Neural crest cell (in vitro differentiated cells): ENCODE measurements at regions not wholly inside any gene's neighbourhood (a gene's known extent, or its start where the extent isn't known, plus 50 kb on each side); places are given as distances from the start of the nearest gene placed in this dataset.

Experiments
- DNase-seq: peaks from one replicate; pipeline ENCODE4 v3.0.0; 2021; ENCODE audit warnings: low read depth, mixed read lengths, low spot score
- H3K27ac Mint-ChIP-seq: one replicate; pipeline ENCODE4 v1.8.0; 2021; ENCODE audit warnings: mild to moderate bottlenecking, mixed read lengths; ENCODE audit not compliant: unreplicated experiment
- H3K27me3 Mint-ChIP-seq: 2 replicates; pipeline ENCODE4 v1.8.0; 2021; ENCODE audit warnings: low read depth, mild to moderate bottlenecking, mixed read lengths
- H3K36me3 Mint-ChIP-seq: 2 replicates; pipeline ENCODE4 v1.8.0; 2021; ENCODE audit warnings: low read depth, mild to moderate bottlenecking, mixed read lengths
- H3K4me1 Mint-ChIP-seq: 2 replicates; pipeline ENCODE4 v1.8.0; 2021; ENCODE audit warnings: mixed read lengths
- H3K4me3 Mint-ChIP-seq: one replicate; pipeline ENCODE4 v1.8.0; 2021; ENCODE audit warnings: mild to moderate bottlenecking, mixed read lengths
- H3K9me3 Mint-ChIP-seq: 2 replicates; pipeline ENCODE4 v1.8.0; 2021; ENCODE audit warnings: mixed read lengths
- CTCF ChIP-seq: fragments of 200-600 bp; sonication (generic); conservative IDR thresholded peaks from 2 replicates; pipeline ENCODE4 v1.5.0; 2021; ENCODE audit warnings: antibody characterized with exemption, mild to moderate bottlenecking

- DNase-seq, result no peak
- Mint-ChIP-seq H3K4me1 (no peaks in the 10 kb centered on the region), H3K36me3 (peaks cover 20% of the 10 kb centered on the region), H3K9me3 (peaks cover 14% of the 10 kb centered on the region), H3K27me3 (no peaks in the 10 kb centered on the region), H3K4me3 (no peak overlapping the region), H3K27ac (no peak overlapping the region)
- TF ChIP-seq CTCF, result no peak
Measured at GRCh38 chr13:50094615-50095293, 79.5 kb downstream of the KCNRG start.

DNA sequence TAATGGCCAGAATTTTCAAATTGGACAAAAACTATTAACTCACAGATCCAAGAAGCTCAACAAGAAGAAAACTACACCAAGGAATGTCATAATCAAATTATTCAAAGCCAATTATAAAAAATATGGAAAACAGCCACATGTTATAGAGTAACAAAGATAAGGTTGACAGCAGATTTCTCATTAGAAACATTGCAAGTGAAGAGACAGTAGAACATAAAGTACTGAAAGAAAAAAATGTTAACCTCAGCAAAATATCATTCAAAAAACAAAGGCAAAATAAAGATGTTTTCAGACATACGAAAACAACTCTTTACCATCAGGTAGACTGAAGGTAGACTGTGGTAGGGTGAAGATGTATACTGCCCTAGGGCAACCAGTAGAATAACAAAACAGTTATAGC lies 83.4 kb downstream of the KCNRG start:
- Mint-ChIP-seq H3K4me1 (no peaks in the 10 kb centered on the region), H3K4me3 (no peak overlapping the region), H3K9me3 (peaks cover 14% of the 10 kb centered on the region), H3K27me3 (no peaks in the 10 kb centered on the region), H3K27ac (no peak overlapping the region), H3K36me3 (peaks cover 23% of the 10 kb centered on the region)
- DNase-seq, result no peak
- no peak for TF ChIP-seq CTCF

- Mint-ChIP-seq H3K27ac (no peak overlapping the region), H3K36me3 (peaks cover 23% of the 10 kb centered on the region), H3K4me3 (no peak overlapping the region), H3K9me3 (peaks cover 14% of the 10 kb centered on the region), H3K4me1 (no peaks in the 10 kb centered on the region), H3K27me3 (no peaks in the 10 kb centered on the region)
- DNase-seq, result no peak
- TF ChIP-seq CTCF, result no peak
Measured at GRCh38 chr13:50099473-50099872, 84.2 kb downstream of the KCNRG start.

DNA sequence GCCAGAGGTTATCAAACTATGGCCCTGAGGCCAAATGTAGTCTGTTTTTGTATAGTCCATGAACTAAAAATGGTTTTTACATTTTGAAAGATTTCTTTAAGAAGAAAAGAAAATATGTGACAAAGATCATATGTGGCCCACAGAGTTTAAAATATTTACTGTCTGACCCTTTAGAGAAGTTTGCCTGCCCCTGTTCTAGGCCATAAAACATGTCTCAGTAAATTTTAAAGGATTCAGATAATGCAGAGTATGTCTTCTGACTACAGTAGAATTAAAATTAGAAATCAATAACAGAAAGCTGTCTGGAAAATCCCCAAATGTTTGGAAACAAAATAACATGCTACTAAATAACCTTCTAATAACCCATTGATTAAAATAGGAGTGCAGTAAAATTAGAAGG lies 86.3 kb downstream of the KCNRG start:
- no peak overlapping the region for H3K27ac Mint-ChIP-seq
- no peak for DNase-seq
- peaks cover 14% of the 10 kb centered on the region for H3K9me3 Mint-ChIP-seq
- H3K4me3 Mint-ChIP-seq, result no peak overlapping the region
- H3K27me3 Mint-ChIP-seq, result no peaks in the 10 kb centered on the region
- no peaks in the 10 kb centered on the region for H3K4me1 Mint-ChIP-seq
- H3K36me3 Mint-ChIP-seq, result peaks cover 21% of the 10 kb centered on the region
- TF ChIP-seq CTCF, result no peak

GRCh38 chr13:50104493-50104892 lies 89.2 kb downstream of the KCNRG start:
- DNase-seq, result no peak
- Mint-ChIP-seq H3K27ac (no peak overlapping the region), H3K4me1 (no peaks in the 10 kb centered on the region), H3K9me3 (no peaks in the 10 kb centered on the region), H3K27me3 (no peaks in the 10 kb centered on the region), H3K36me3 (peaks cover 4% of the 10 kb centered on the region), H3K4me3 (no peak overlapping the region)
- no peak for TF ChIP-seq CTCF

GRCh38 chr13:50106559-50106958 lies 91.3 kb downstream of the KCNRG start:
- Mint-ChIP-seq H3K36me3 (peaks cover 4% of the 10 kb centered on the region), H3K9me3 (no peaks in the 10 kb centered on the region)

More at GRCh38 chr13:50106559-50106958, 91.3 kb downstream of the KCNRG start:
- no peak for DNase-seq
- no peak for TF ChIP-seq CTCF
- Mint-ChIP-seq H3K27ac (no peak overlapping the region), H3K4me1 (no peaks in the 10 kb centered on the region), H3K4me3 (no peak overlapping the region), H3K27me3 (no peaks in the 10 kb centered on the region)
